Endothelial cell of umbilical vein (primary cell): ENCODE measurements at regions not wholly inside any gene's neighbourhood (a gene's known extent, or its start where the extent isn't known, plus 50 kb on each side); places are given as distances from the start of the nearest gene placed in this dataset.

Source experiments
- EZH2 ChIP-seq: IDR thresholded peaks from 2 replicates; pipeline ENCODE4 v1.6.1; 2012; ENCODE audit warnings: borderline replicate concordance, low read depth, mild to moderate bottlenecking, moderate library complexity, low read length, inconsistent platforms; ENCODE audit not compliant: severe bottlenecking
- FOS ChIP-seq: IDR thresholded peaks from 2 replicates; pipeline ENCODE4 v1.6.1; 2011; ENCODE audit warnings: mild to moderate bottlenecking, low read length, moderate library complexity, borderline replicate concordance; ENCODE audit not compliant: insufficient read depth
- GATA2 ChIP-seq: IDR thresholded peaks from 2 replicates; pipeline ENCODE4 v1.7.0; 2011; ENCODE audit warnings: low read depth, mild to moderate bottlenecking, moderate library complexity, mixed read lengths, low read length; ENCODE audit not compliant: insufficient read length, insufficient read depth
- JUN ChIP-seq: IDR thresholded peaks from 2 replicates; pipeline ENCODE4 v1.6.1; 2011; ENCODE audit warnings: borderline replicate concordance, low read depth; ENCODE audit not compliant: insufficient read length, insufficient read depth
- MYC ChIP-seq: IDR thresholded peaks from one replicate; pipeline ENCODE4 v1.6.1; 2011; ENCODE audit warnings: mild to moderate bottlenecking, low read depth, low read length
- POLR2A ChIP-seq: IDR thresholded peaks from 2 replicates; pipeline ENCODE4 v1.6.1; 2012; ENCODE audit warnings: low read depth, mild to moderate bottlenecking, control low read depth, low read length
- POLR2AphosphoS5 ChIP-seq: IDR thresholded peaks from 2 replicates; pipeline ENCODE4 v1.6.1; 2012; ENCODE audit warnings: low read depth, mild to moderate bottlenecking, control low read depth, low read length, moderate library complexity; ENCODE audit not compliant: insufficient read depth
- TF ChIP-seq, protein P1 (sequence below), 2 donors: IDR thresholded peaks; 1 replicate in 1 of 2; 2 replicates in 1 of 2; pipeline ENCODE4 v1.5.1; 2011; ENCODE audit warnings: low read length in 2 of 2, mild to moderate bottlenecking in 2 of 2, moderate library complexity in 2 of 2, control low read depth in 1 of 2, inconsistent platforms in 1 of 2, low read depth in 1 of 2; ENCODE audit not compliant: insufficient read depth in 1 of 2; ENCODE audit errors: extremely low read depth in 1 of 2
- TF ChIP-seq, protein P2 (sequence below): IDR thresholded peaks from 2 replicates; pipeline ENCODE4 v1.6.1; 2011; ENCODE audit not compliant: insufficient read depth, insufficient read length

DNA sequence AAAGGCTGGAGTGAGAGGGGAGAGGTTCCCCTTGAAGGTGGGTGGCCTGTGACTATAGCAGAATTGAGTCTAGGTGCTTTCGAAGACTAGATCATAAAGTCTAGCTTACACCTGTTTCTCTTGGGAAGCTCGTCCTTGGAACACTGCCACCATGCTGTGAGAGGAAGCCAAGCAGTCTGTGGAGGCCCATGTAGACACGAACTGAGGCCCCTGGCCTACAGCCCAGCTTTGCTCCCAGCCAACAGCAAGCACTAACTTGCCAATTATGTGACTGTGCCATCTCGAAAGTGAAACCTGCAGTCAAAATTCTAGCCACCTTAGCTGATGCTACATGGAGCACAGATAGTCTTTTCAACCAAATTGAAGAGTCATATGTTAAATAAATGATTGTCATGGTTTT, 190.5 kb upstream of the NECTIN3 start:
- TF ChIP-seq, protein P1, sequence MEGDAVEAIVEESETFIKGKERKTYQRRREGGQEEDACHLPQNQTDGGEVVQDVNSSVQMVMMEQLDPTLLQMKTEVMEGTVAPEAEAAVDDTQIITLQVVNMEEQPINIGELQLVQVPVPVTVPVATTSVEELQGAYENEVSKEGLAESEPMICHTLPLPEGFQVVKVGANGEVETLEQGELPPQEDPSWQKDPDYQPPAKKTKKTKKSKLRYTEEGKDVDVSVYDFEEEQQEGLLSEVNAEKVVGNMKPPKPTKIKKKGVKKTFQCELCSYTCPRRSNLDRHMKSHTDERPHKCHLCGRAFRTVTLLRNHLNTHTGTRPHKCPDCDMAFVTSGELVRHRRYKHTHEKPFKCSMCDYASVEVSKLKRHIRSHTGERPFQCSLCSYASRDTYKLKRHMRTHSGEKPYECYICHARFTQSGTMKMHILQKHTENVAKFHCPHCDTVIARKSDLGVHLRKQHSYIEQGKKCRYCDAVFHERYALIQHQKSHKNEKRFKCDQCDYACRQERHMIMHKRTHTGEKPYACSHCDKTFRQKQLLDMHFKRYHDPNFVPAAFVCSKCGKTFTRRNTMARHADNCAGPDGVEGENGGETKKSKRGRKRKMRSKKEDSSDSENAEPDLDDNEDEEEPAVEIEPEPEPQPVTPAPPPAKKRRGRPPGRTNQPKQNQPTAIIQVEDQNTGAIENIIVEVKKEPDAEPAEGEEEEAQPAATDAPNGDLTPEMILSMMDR (IDR thresholded peaks at IDR 0.05; ENCODE audit: extremely low read depth in 1 of 2, insufficient read depth in 1 of 2, low read depth in 1 of 2, low read length in 2 of 2), result peak in 1 of 2 donors; percentile 7
- TF ChIP-seq POLR2A (no peak), GATA2 (no peak), EZH2 (no peak), MYC (no peak), POLR2AphosphoS5 (no peak), JUN (no peak), FOS (no peak)
- TF ChIP-seq, protein P2, sequence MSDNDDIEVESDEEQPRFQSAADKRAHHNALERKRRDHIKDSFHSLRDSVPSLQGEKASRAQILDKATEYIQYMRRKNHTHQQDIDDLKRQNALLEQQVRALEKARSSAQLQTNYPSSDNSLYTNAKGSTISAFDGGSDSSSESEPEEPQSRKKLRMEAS, result no peak
